Activated T-helper 17 cell treated with anti-CD3 and anti-CD28 coated beads, Interleukin-2, amount 50 U/mL, for 72 hours (primary cell): ENCODE measurements at regions not wholly inside any gene's neighbourhood (a gene's known extent, or its start where the extent isn't known, plus 50 kb on each side); places are given as distances from the start of the nearest gene placed in this dataset.

Experiments used
- ATAC-seq: fragments of 150-1000 bp; cut with Tn5 transposase; replicated peaks from 2 replicates; pipeline ENCODE4 v1.10.0; 2021; ENCODE audit warnings: mild to moderate bottlenecking, moderate library complexity
- H3K27ac Mint-ChIP-seq: one replicate; pipeline ENCODE4 v1.8.0; 2022; ENCODE audit warnings: mixed read lengths
- H3K27me3 Mint-ChIP-seq: one replicate; pipeline ENCODE4 v1.8.0; 2022; ENCODE audit warnings: mixed read lengths
- H3K36me3 Mint-ChIP-seq: one replicate; pipeline ENCODE4 v1.8.0; 2022; ENCODE audit warnings: low read depth, mild to moderate bottlenecking, mixed read lengths
- H3K4me1 Mint-ChIP-seq: one replicate; pipeline ENCODE4 v1.8.0; 2022; ENCODE audit warnings: mixed read lengths
- H3K4me3 Mint-ChIP-seq: one replicate; pipeline ENCODE4 v1.8.0; 2022; ENCODE audit warnings: mild to moderate bottlenecking, mixed read lengths
- H3K9me3 Mint-ChIP-seq: one replicate; pipeline ENCODE4 v1.8.0; 2022; ENCODE audit warnings: mixed read lengths

DNA sequence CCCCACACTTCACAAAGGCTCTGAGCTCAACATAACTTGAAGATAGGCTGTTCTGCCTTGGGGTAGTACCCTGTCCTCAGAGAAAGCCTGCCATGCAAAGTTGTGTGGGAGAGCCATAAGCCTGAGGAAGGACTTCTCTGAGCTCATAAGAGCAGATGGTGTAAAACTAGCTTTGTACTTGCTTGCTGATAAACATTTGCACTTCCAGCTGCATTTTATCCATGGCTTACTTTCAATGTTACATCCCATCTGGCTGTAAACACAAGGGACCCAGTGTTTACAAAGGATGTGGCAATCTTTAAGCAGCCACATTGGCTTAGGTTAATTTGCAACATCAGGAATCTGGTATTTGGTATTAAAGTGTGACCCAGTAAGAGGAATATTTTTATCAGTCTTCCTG, 258.1 kb downstream of the IPO8 start:
- H3K27ac Mint-ChIP-seq: no peak overlapping the region
- H3K36me3 Mint-ChIP-seq: no peaks in the 10 kb centered on the region
- no peak for ATAC-seq
- peaks cover 4% of the 10 kb centered on the region for H3K9me3 Mint-ChIP-seq
- H3K4me1 Mint-ChIP-seq: no peaks in the 10 kb centered on the region
- no peak overlapping the region for H3K4me3 Mint-ChIP-seq
- peaks cover 10% of the 10 kb centered on the region for H3K27me3 Mint-ChIP-seq

- peaks cover 4% of the 10 kb centered on the region for H3K9me3 Mint-ChIP-seq
- H3K4me1 Mint-ChIP-seq: no peaks in the 10 kb centered on the region
- peaks cover 10% of the 10 kb centered on the region for H3K27me3 Mint-ChIP-seq
- H3K4me3 Mint-ChIP-seq: no peak overlapping the region
- H3K27ac Mint-ChIP-seq: no peak overlapping the region
- no peak for ATAC-seq
- H3K36me3 Mint-ChIP-seq: no peaks in the 10 kb centered on the region
These were observed 258.6 kb downstream of the IPO8 start for GRCh38 chr12:30437044-30437443.

GRCh38 chr12:30428098-30428497, 267.6 kb downstream of the IPO8 start:
- Mint-ChIP-seq H3K9me3 (peaks cover under 1% of the 10 kb centered on the region), H3K4me3 (no peak overlapping the region), H3K27ac (no peak overlapping the region), H3K4me1 (no peaks in the 10 kb centered on the region), H3K36me3 (no peaks in the 10 kb centered on the region), H3K27me3 (no peaks in the 10 kb centered on the region)
- ATAC-seq: no peak

DNA sequence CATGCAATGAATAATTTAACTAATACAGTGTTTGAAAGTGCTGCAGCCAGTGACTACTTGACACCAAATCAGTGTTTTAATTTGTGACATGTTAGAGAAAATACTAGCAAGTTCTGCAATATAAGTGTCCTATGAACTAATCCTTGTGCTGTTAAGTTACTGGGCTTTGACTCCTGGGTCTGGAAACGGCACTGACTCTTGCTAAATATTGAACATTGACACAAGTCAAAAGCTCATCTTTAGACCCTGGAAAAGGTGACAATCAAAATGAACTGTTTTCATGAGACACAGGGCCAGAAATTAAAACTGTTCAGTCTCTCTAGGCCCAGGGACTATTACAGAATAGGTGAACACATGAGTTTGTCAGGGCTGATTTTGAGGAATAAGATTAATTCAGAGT, 268.1 kb downstream of the IPO8 start:
- Mint-ChIP-seq H3K9me3 (peaks cover 5% of the 10 kb centered on the region), H3K36me3 (no peaks in the 10 kb centered on the region), H3K4me1 (no peaks in the 10 kb centered on the region), H3K27ac (no peak overlapping the region), H3K4me3 (no peak overlapping the region), H3K27me3 (no peaks in the 10 kb centered on the region)
- ATAC-seq: no peak

DNA sequence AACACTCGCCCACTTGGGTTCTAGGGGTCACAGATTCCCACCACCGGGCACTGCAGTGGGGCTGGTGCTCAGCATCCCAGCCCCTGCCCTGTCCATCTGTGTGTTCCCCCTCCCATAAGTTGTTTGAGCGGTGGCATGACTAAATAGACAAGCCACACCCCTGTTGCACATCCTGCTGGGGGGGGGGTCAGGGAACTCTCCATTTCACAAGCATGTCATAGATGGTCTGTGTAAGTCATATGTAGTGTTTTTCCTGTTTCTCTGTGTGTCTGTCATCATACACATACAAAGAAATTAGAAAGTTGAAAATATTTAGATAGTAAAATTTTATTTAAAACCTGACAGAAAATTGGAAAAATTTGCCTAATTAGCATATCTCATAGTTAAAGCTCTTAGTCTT, 270.2 kb downstream of the IPO8 start:
- Mint-ChIP-seq H3K9me3 (peaks cover 5% of the 10 kb centered on the region), H3K4me3 (no peak overlapping the region), H3K4me1 (no peaks in the 10 kb centered on the region), H3K27ac (no peak overlapping the region), H3K36me3 (no peaks in the 10 kb centered on the region), H3K27me3 (no peaks in the 10 kb centered on the region)
- no peak for ATAC-seq

DNA sequence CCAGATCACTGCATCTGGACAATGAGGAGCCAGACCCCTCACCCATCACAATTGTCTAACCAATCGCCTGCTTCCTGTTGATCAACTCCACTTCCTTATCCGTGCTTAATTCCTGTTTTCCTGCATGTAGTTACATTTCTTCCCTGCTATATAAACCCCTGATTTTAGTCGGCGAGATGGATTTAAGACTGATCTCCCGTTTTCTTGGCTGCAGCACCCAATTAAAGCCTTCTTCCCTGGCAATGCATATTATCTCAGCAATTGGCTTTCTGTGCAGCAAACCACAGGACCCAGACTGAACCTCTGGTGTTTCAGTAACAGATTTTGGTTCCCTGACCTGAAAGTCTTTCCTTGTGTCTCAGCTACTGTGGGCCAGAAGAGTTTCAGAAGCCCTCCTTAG, 272.3 kb downstream of the IPO8 start:
- Mint-ChIP-seq H3K36me3 (no peaks in the 10 kb centered on the region), H3K4me1 (no peaks in the 10 kb centered on the region), H3K9me3 (peaks cover 8% of the 10 kb centered on the region), H3K27ac (no peak overlapping the region), H3K4me3 (no peak overlapping the region), H3K27me3 (no peaks in the 10 kb centered on the region)
- no peak for ATAC-seq

DNA sequence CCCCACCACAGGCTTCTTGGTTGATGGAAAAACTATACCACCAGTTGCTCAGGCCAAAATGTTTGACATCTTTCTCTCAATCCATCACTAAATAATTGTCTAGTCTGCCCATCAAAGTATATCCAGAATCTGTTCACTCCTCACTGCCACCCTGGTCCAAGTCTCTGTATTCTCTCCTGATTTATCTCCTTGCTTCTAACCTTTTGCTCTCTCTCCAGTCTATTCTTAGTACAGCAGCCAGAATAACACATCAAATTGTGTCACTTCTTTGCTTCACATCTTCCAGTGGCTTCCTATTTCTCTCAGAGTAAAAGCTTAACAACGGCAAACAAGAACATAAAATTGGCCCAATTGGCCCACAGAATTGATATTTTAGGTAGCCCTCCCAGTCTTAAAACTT, 272.8 kb downstream of the IPO8 start:
- Mint-ChIP-seq H3K9me3 (peaks cover 8% of the 10 kb centered on the region), H3K36me3 (no peaks in the 10 kb centered on the region), H3K4me3 (no peak overlapping the region), H3K27ac (no peak overlapping the region), H3K27me3 (no peaks in the 10 kb centered on the region), H3K4me1 (no peaks in the 10 kb centered on the region)
- no peak for ATAC-seq

- no peak overlapping the region for H3K4me3 Mint-ChIP-seq
- no peaks in the 10 kb centered on the region for H3K36me3 Mint-ChIP-seq
- H3K4me1 Mint-ChIP-seq: no peaks in the 10 kb centered on the region
- no peak for ATAC-seq
- peaks cover 8% of the 10 kb centered on the region for H3K9me3 Mint-ChIP-seq
- H3K27me3 Mint-ChIP-seq: no peaks in the 10 kb centered on the region
- H3K27ac Mint-ChIP-seq: no peak overlapping the region
These were observed 275.1 kb downstream of the IPO8 start for GRCh38 chr12:30420561-30420960.

DNA sequence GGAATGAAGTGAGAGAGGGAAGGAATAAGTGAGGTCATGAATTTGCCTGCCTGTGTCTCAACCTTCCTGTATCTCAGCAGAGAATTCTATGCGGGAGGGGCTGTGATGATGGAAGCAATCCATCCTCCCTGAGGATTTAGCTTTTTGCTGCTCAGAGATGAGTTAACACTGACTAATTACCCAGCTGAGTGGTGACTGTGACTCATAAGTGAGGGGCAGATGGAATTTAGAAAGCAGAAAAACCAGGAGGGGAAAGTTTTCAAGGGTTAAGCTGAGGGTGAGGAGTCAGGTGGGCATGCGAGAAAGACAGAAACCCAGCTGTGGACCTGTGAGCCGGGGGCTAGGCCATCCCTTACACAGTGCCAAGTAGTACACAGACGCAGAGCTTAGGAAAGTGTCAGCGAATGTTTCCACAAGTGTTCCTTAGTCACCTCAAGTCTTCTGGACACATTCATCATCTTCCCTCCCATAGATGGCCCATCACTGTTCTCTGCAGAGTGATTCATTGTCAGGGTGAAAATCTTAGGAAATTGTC, 277.9 kb downstream of the IPO8 start:
- H3K27ac Mint-ChIP-seq: no peak overlapping the region
- H3K27me3 Mint-ChIP-seq: no peaks in the 10 kb centered on the region
- no peaks in the 10 kb centered on the region for H3K4me1 Mint-ChIP-seq
- H3K9me3 Mint-ChIP-seq: peaks cover 5% of the 10 kb centered on the region
- no peak overlapping the region for H3K4me3 Mint-ChIP-seq
- ATAC-seq: no peak
- no peaks in the 10 kb centered on the region for H3K36me3 Mint-ChIP-seq

DNA sequence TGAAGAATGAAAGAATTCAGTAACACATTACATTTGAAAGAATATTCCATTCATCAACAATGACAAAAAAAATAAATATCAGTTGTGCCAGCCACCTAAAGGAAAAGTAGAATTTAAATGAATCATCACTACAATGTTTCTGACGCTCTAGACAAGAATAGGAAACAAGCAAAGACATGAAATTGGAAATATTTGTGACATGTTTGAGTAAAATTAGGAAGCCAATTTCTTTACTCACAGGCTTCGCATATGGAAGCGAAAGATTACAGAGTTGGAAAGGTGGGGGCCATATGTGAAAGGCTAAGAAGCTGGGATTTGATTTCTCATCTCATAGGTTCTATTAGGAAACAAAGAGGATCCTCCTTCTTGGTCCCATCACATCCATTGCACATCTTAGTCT, 279.0 kb downstream of the IPO8 start:
- Mint-ChIP-seq H3K36me3 (no peaks in the 10 kb centered on the region), H3K9me3 (peaks cover 4% of the 10 kb centered on the region), H3K27ac (no peak overlapping the region), H3K27me3 (no peaks in the 10 kb centered on the region), H3K4me1 (no peaks in the 10 kb centered on the region), H3K4me3 (no peak overlapping the region)
- no peak for ATAC-seq

DNA sequence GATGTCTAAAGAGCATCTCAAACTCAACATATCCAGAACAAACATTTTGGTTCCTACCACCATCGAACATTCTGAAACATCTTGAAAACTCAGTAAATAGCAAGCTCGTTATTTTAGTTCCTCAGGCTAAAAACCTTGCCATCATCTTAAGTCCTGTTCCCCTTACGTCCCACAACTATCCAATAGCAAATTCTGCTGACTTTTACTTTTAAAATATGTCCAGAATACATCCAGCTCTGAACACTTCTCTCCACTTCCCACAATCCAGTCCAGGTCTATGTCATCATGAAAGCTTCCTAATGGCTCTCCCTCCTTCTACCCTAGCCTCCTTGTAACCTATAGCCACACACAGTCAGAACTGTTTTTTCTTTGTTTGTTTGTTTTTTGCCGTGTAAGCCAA, 279.9 kb downstream of the IPO8 start:
- Mint-ChIP-seq H3K4me1 (no peaks in the 10 kb centered on the region), H3K27ac (no peak overlapping the region), H3K4me3 (no peak overlapping the region), H3K27me3 (no peaks in the 10 kb centered on the region), H3K36me3 (no peaks in the 10 kb centered on the region), H3K9me3 (peaks cover 4% of the 10 kb centered on the region)
- no peak for ATAC-seq

DNA sequence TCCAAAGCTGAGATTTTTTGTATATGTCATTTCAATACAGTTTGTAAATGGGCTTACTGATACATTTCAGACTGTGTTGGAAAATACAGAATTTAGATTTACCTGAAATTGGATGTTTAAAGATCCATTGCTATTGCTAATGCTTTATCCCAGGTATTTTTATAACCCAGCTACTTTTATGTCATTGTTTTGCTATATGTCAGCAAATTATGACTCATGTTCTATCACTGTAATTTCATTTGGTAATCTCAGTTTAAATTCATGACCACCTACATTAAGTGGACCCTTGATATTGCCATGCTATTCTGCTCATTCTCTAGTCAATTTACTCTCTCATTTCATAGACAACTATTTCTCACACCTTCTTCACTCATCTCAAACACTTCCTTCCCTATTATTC, 281.2 kb downstream of the IPO8 start:
- Mint-ChIP-seq H3K27me3 (no peaks in the 10 kb centered on the region), H3K36me3 (no peaks in the 10 kb centered on the region), H3K9me3 (peaks cover 4% of the 10 kb centered on the region), H3K4me1 (no peaks in the 10 kb centered on the region), H3K27ac (no peak overlapping the region), H3K4me3 (no peak overlapping the region)
- no peak for ATAC-seq

DNA sequence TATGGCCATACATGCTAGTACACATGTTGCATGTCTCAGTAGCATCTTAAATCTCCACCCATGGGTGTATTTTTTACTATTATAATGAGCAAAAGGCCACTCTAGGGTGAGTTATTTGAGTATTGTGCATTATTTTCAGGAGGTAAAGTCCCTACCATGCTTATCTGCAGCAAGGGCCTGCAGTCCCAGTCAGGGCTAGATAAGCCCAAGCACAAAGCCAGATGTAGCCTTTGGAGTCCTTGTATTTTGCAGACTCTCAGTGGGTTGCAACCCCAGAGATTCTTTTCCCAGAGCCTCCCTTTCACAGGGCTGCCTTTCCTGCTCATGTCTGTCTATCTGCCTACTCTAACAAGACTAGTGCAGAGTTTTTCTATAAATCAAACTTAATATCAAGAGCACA, 295.3 kb downstream of the IPO8 start:
- Mint-ChIP-seq H3K27ac (no peak overlapping the region), H3K9me3 (peaks cover 9% of the 10 kb centered on the region), H3K4me3 (no peak overlapping the region), H3K4me1 (no peaks in the 10 kb centered on the region), H3K27me3 (no peaks in the 10 kb centered on the region), H3K36me3 (no peaks in the 10 kb centered on the region)
- no peak for ATAC-seq

GRCh38 chr12:30399859-30400258, 295.8 kb downstream of the IPO8 start:
- Mint-ChIP-seq H3K4me1 (no peaks in the 10 kb centered on the region), H3K27ac (no peak overlapping the region), H3K9me3 (peaks cover 9% of the 10 kb centered on the region), H3K27me3 (no peaks in the 10 kb centered on the region), H3K36me3 (no peaks in the 10 kb centered on the region), H3K4me3 (no peak overlapping the region)
- ATAC-seq: no peak

- Mint-ChIP-seq H3K4me1 (no peaks in the 10 kb centered on the region), H3K27ac (no peak overlapping the region), H3K27me3 (no peaks in the 10 kb centered on the region), H3K36me3 (no peaks in the 10 kb centered on the region), H3K4me3 (no peak overlapping the region), H3K9me3 (no peaks in the 10 kb centered on the region)
- ATAC-seq: no peak
These were observed 299.1 kb downstream of the IPO8 start for GRCh38 chr12:30396576-30396975.

GRCh38 chr12:30395190-30395589, 300.5 kb downstream of the IPO8 start:
- Mint-ChIP-seq H3K27ac (no peak overlapping the region), H3K4me1 (no peaks in the 10 kb centered on the region), H3K27me3 (no peaks in the 10 kb centered on the region), H3K9me3 (no peaks in the 10 kb centered on the region), H3K4me3 (no peak overlapping the region), H3K36me3 (no peaks in the 10 kb centered on the region)
- no peak for ATAC-seq
